Astrocyte of the spinal cord (primary cell): ENCODE measurements at regions not wholly inside any gene's neighbourhood (a gene's known extent, or its start where the extent isn't known, plus 50 kb on each side); places are given as distances from the start of the nearest gene placed in this dataset.

Source experiments
- DNase-seq: peaks from one replicate; pipeline ENCODE4 v3.0.0; 2011; ENCODE audit warnings: low read depth, low spot score
- H3K4me3 ChIP-seq: 2 replicates; pipeline ENCODE4 v1.5.1; 2011; ENCODE audit warnings: low read depth, mild to moderate bottlenecking, low read length, moderate library complexity
- in situ Hi-C: cut with HindIII; loops from 2 replicates; pipeline ENCODE4 v1.10.0; 2017; ENCODE audit warnings: low sequenced_read_pairs
- TF ChIP-seq, protein P1 (sequence below): IDR thresholded peaks from 2 replicates; pipeline ENCODE4 v1.5.1; 2012; ENCODE audit warnings: low read depth, mild to moderate bottlenecking, low read length, inconsistent platforms

DNA sequence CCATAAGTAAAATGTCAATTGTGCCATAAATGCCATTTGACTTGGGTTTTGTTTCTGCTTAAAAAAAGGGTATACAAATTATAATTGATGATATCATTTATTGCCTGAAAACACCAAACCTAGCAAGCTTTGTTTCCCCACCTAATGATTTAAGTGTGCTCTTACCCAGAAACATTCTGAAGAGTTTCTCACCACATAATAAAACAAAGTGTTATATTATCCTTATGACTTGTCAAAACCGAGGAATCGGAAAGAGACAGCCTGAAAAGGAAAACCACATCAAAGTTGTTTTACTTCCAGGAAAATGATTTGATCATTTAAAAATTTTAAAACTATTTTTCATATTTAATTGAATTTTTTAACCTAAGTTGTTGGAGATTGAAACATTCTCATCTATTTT lies 170.5 kb upstream of the SLC39A10 start:
- no peak overlapping the region for H3K4me3 ChIP-seq
- in situ Hi-C loops: no loop called here
- TF ChIP-seq, protein P1, sequence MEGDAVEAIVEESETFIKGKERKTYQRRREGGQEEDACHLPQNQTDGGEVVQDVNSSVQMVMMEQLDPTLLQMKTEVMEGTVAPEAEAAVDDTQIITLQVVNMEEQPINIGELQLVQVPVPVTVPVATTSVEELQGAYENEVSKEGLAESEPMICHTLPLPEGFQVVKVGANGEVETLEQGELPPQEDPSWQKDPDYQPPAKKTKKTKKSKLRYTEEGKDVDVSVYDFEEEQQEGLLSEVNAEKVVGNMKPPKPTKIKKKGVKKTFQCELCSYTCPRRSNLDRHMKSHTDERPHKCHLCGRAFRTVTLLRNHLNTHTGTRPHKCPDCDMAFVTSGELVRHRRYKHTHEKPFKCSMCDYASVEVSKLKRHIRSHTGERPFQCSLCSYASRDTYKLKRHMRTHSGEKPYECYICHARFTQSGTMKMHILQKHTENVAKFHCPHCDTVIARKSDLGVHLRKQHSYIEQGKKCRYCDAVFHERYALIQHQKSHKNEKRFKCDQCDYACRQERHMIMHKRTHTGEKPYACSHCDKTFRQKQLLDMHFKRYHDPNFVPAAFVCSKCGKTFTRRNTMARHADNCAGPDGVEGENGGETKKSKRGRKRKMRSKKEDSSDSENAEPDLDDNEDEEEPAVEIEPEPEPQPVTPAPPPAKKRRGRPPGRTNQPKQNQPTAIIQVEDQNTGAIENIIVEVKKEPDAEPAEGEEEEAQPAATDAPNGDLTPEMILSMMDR: no peak
- peak; percentile 14 for DNase-seq

DNA sequence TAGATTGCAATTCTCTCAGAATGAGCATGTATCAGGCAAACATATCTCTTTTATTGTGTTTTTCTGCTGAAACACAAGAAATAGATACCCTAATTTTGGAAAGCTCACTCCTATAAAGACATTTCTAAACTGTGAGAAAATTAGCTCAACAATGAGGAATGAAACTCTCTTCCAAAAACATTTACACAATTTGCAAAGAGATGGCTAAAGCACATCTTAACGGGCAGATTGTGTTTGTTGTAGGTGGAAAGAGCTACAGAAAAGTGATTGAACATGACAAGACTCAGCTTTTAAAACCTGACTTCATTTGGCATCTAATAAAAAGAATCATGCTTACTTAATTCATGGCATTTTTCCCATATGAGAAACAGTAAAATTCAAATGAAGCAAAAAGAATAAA lies 175.0 kb upstream of the SLC39A10 start:
- no peak overlapping the region for H3K4me3 ChIP-seq
- in situ Hi-C loops: no loop called here
- DNase-seq: no peak
- TF ChIP-seq, protein P1: no peak

DNA sequence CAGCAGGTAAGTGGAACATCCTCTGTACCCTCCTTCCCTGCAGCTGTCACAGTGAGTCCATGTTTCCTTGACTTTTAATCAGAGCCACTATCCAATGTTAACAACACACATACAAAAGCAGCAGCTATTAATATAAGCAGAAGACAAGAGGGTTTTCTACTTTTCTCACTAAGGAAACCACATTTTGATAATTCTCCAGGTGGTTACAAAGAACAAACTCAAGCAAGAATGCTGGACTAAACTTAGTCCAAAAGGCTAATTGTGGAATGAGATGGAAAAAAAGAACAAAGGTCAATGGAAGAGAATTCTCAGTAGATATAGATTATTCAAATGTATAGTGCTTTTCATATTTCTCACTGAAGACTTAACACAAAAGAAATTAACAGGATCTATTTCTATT lies 176.9 kb upstream of the SLC39A10 start:
- TF ChIP-seq, protein P1: no peak
- in situ Hi-C loops: no loop called here

DNA sequence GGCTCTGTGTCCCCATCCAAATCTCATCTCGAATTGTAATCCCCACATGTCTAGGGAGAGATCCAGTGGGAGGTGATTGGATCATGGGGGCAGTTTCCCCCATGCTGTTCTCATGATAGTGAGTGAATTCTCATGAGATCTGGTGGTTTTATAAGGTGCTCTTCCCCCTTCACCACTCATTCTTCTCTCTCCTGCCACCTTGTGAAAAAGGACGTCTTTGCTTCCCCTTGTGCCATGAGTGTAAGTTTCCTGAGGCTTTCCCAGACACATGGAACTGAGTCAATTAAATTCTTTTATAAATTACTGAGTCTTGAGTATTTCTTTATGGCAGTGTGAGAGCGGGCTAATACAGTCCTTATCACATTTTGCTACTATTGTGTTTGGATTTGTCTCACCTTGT lies 177.6 kb upstream of the SLC39A10 start:
- TF ChIP-seq, protein P1: no peak
- H3K4me3 ChIP-seq: no peak overlapping the region
- no peak for DNase-seq
- in situ Hi-C loops: no loop called here

More for the DNA sequence above, 176.9 kb upstream of the SLC39A10 start:
- no peak overlapping the region for H3K4me3 ChIP-seq
- DNase-seq: peak; percentile 31

DNA sequence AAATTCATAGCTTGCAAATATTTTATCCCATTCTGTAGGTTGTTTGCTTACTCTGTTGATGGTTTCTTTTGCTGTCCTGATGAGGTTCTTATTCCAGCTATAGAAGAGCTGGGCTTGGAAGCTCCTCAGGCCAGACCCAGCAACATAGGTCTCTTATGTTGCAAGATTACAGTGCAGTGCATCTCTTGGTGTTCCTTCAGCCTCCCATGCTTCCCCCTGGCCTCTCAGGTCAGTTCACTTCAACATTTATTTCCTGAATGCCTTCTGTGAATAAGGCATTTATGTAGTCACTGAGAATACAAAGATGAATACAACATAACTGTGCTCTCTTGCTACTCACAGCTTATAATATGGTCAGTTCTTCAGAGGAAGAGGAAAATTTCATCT lies 179.0 kb upstream of the SLC39A10 start:
- DNase-seq: no peak
- H3K4me3 ChIP-seq: no peak overlapping the region
- in situ Hi-C loops: no loop called here
- TF ChIP-seq, protein P1: no peak

DNA sequence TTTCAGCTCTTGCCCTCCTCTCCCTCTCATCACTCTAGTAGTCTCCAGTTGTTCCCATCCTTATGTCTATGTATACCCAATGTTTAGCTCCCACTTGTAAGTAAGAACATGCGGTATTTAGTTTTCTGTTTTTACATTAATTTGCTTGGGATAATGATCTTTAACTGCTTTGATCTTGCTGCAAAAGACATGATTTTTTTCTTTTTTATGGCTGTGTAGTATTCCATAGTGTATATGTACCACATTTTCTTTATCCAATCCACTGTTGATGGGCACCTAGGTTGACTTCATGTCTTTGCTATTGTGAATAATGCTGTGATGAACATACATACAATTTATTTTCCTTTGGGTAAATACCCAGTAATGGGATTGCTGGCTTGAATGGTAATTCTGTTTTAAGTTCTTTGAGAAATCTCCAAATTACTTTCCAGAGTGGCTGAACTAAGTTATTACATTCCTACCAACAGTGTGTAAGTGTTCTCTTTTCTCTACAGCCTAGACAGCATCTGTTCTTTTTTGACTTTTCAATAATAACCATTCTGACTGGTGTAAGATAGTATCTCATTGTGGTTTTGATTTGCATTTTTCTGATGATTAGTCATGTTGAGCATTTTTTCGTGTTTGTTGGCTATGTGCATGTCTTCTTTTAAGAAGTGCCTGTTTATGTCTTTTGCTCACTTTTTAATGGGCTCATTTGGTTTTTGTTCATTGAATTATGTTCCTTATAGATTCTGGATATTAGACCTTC lies 179.6 kb upstream of the SLC39A10 start:
- TF ChIP-seq, protein P1: no peak
- H3K4me3 ChIP-seq: no peak overlapping the region
- peak; percentile 89 for DNase-seq
- in situ Hi-C loops: no loop called here
